ENCODE measurements at regions not wholly inside any gene's neighbourhood (a gene's known extent, or its start where the extent isn't known, plus 50 kb on each side); places are given as distances from the start of the nearest gene placed in this dataset.

GRCh38 chr10:90062786-90063185 is 361.4 kb downstream of the KIF20B start:
- TF ChIP-seq REST (IDR thresholded peaks at IDR 0.05; ENCODE audit: insufficient read depth in 1 of 2, low read depth in 2 of 2, low read length in 1 of 2) (no peak), CTCF (IDR thresholded peaks at IDR 0.05) (no peak), SIN3A (IDR thresholded peaks at IDR 0.05; ENCODE audit: borderline replicate concordance, insufficient read depth, low read depth, low read length) (no peak), POLR2AphosphoS5 (IDR thresholded peaks at IDR 0.05; ENCODE audit: low read depth, low read length) (no peak)

Data from Panc1 (cell line).